Astrocyte (in vitro differentiated cells and primary cell): ENCODE measurements at regions not wholly inside any gene's neighbourhood (a gene's known extent, or its start where the extent isn't known, plus 50 kb on each side); places are given as distances from the start of the nearest gene placed in this dataset.

Experiments used
- CTCF ChIP-seq: IDR thresholded peaks from 2 replicates; pipeline ENCODE4 v1.5.1; 2011; ENCODE audit warnings: low read depth, mild to moderate bottlenecking, inconsistent platforms, low read length, moderate library complexity; ENCODE audit not compliant: insufficient read depth
- EZH2 ChIP-seq: IDR thresholded peaks from 2 replicates; pipeline ENCODE4 v1.6.1; 2012; ENCODE audit warnings: mild to moderate bottlenecking, low read length, inconsistent platforms; ENCODE audit not compliant: insufficient read depth

- TF ChIP-seq CTCF (no peak), EZH2 (no peak)
Measured at GRCh38 chr1:219339466-219339865, 165.8 kb downstream of the LYPLAL1 start.
